ENCODE measurements at regions not wholly inside any gene's neighbourhood (a gene's known extent, or its start where the extent isn't known, plus 50 kb on each side); places are given as distances from the start of the nearest gene placed in this dataset.
"Not testable (repeated sequence)": the region's sequence is repeated elsewhere in the genome, so short reads cannot be mapped to it uniquely, and the experiment has no call there.

DNA sequence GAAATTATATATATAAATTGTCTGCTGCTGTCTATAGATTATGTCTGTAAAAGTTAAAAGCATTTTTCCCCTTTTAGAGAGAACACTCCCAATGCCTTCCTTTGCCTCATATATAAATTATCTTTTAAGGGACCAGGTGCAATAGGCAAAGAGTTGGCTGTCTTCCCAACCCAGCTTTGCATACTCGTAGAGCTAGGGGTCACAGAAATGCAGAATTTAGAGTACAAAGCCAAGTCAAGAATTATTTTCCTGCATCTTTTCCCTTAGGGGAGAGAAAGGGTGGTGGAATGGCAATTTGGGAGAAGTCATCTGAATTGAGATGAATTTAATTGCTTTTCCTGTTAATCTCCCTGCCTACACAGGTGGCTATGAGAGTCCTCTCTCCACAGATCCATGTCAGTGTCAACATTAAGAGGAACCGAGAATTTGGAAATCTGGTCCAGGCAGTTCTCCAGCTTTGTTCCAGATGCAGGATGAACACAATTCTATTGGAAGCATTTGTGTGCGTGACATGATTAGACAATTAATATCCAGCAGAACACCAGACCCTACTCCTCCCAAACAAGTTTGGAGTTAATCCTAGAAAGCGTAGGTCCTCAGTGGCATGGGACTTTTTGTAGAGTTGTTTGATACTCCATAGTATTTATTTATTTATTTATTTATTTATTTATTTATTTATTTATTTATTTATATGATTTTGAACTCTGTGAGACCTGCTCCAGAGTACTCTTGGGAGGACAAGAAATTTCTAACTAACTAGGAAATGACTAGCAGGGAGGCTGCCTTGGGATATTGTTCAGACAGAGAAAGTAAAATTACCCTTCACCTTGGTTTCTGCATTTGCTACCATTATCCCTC is 80.3 kb upstream of the SKAP2 start:
- intact Hi-C loops (cut with DNase I), result no loop called here
- DNase-seq (no peak), ATAC-seq (no peak)
- 42 to 50% (median 46%) methylated on average over 4 of the region's 4 CpGs for WGBS, 3 donors
- Histone ChIP-seq H3K27me3 (ENCODE audit: insufficient read depth in 3 of 3, low read length in 2 of 3) (no peaks in the 10 kb centered on the region), H3K27ac (no peak overlapping the region), H3K36me3 (ENCODE audit: insufficient read depth in 1 of 2, low read depth in 1 of 2) (no peaks in the 10 kb centered on the region), H3K9me3 (no peaks in the 10 kb centered on the region), H3K4me3 (no peak overlapping the region), H3K4me1 (no peaks in the 10 kb centered on the region)
- TF ChIP-seq, protein P1, sequence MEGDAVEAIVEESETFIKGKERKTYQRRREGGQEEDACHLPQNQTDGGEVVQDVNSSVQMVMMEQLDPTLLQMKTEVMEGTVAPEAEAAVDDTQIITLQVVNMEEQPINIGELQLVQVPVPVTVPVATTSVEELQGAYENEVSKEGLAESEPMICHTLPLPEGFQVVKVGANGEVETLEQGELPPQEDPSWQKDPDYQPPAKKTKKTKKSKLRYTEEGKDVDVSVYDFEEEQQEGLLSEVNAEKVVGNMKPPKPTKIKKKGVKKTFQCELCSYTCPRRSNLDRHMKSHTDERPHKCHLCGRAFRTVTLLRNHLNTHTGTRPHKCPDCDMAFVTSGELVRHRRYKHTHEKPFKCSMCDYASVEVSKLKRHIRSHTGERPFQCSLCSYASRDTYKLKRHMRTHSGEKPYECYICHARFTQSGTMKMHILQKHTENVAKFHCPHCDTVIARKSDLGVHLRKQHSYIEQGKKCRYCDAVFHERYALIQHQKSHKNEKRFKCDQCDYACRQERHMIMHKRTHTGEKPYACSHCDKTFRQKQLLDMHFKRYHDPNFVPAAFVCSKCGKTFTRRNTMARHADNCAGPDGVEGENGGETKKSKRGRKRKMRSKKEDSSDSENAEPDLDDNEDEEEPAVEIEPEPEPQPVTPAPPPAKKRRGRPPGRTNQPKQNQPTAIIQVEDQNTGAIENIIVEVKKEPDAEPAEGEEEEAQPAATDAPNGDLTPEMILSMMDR (IDR thresholded peaks at IDR 0.05), result no peak

- no peak for ATAC-seq
- no peaks in the 10 kb centered on the region for H3K9me3 ChIP-seq
- H3K4me1 ChIP-seq, result no peaks in the 10 kb centered on the region
- H3K27me3 ChIP-seq (ENCODE audit: insufficient read depth in 3 of 3, low read length in 2 of 3), result no peaks in the 10 kb centered on the region
- H3K27ac ChIP-seq, result no peak overlapping the region
- no peak overlapping the region for H3K4me3 ChIP-seq
- no peak for DNase-seq
- TF ChIP-seq, protein P1 (IDR thresholded peaks at IDR 0.05), result no peak
- 80 to 82% (median 81%) methylated on average over 1 of the region's 1 CpG for WGBS, 3 donors
- H3K36me3 ChIP-seq (ENCODE audit: insufficient read depth in 1 of 2, low read depth in 1 of 2), result no peaks in the 10 kb centered on the region
- intact Hi-C loops (cut with DNase I), result no loop called here
These were observed 73.7 kb upstream of the SKAP2 start for GRCh38 chr7:26937939-26938623.

DNA sequence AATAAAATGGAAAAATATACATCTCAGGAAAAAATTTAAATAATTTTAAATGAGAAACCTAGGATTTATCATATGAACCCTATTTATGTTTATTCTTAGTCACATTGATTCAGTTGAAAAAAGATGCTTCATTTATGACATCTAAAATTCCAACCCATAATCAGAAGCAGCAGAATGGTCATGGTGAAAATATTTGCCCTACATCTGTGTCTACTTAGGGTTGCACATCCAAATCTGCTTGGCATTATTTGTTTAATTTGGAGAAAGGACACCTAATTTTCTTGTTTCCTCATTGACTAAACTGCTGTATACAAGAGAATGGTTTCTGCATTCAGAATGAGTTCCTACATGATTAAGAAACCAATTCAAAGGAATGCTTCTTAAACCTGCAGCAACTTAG is 72.9 kb upstream of the SKAP2 start:
- H3K4me3 ChIP-seq, result no peak overlapping the region
- no peak overlapping the region for H3K27ac ChIP-seq
- H3K4me1 ChIP-seq, result no peaks in the 10 kb centered on the region
- no peaks in the 10 kb centered on the region for H3K36me3 ChIP-seq (ENCODE audit: insufficient read depth in 1 of 2, low read depth in 1 of 2)
- no peaks in the 10 kb centered on the region for H3K9me3 ChIP-seq
- ATAC-seq, result no peak
- intact Hi-C loops (cut with DNase I), result no loop called here
- no peak for DNase-seq
- H3K27me3 ChIP-seq (ENCODE audit: insufficient read depth in 3 of 3, low read length in 2 of 3), result no peaks in the 10 kb centered on the region
- TF ChIP-seq, protein P1 (IDR thresholded peaks at IDR 0.05), result no peak

DNA sequence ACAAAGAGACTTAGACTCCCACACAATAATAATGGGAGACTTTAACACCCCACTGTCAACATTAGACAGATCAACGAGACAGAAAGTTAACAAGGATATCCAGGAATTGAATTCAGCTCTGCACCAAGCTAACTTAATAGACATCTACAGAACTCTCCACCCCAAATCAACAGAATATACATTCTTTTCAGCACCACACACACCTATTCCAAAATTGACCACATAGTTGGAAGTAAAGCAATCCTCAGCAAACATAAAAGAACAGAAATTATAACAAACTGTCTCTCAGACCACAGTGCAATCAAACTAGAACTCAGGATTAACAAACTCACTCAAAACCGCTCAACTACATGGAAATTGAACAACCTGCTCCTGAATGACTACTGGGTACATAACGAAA is 68.2 kb upstream of the SKAP2 start:
- H3K27me3 ChIP-seq (ENCODE audit: insufficient read depth in 3 of 3, low read length in 2 of 3); H3K4me3 ChIP-seq; H3K4me1 ChIP-seq; H3K36me3 ChIP-seq (ENCODE audit: insufficient read depth in 1 of 2, low read depth in 1 of 2); DNase-seq; ATAC-seq; intact Hi-C loops (cut with DNase I); H3K27ac ChIP-seq; H3K9me3 ChIP-seq: not testable (repeated sequence)
- WGBS, 3 donors, result 83 to 93% (median 91%) methylated on average over 2 to 3 of the region's 3 CpGs

- no peak for DNase-seq
- Histone ChIP-seq H3K9me3 (no peaks in the 10 kb centered on the region), H3K27me3 (ENCODE audit: insufficient read depth in 3 of 3, low read length in 2 of 3) (no peaks in the 10 kb centered on the region), H3K36me3 (ENCODE audit: insufficient read depth in 1 of 2, low read depth in 1 of 2) (no peaks in the 10 kb centered on the region), H3K4me1 (no peaks in the 10 kb centered on the region), H3K4me3 (no peak overlapping the region), H3K27ac (no peak overlapping the region)
- no peak for ATAC-seq
- TF ChIP-seq, protein P1 (IDR thresholded peaks at IDR 0.05), result no peak
- intact Hi-C loops (cut with DNase I), result no loop called here
These were observed 66.5 kb upstream of the SKAP2 start for GRCh38 chr7:26930845-26931244.
